Natural killer cell treated with Interleukin-12 subunit alpha and Interleukin-12 subunit beta and Interleukin-15 and Interleukin-18, amount 100 ng/mL, for 72 hours (primary cell): ENCODE measurements at regions not wholly inside any gene's neighbourhood (a gene's known extent, or its start where the extent isn't known, plus 50 kb on each side); places are given as distances from the start of the nearest gene placed in this dataset.
"Not testable (repeated sequence)": the region's sequence is repeated elsewhere in the genome, so short reads cannot be mapped to it uniquely, and the experiment has no call there.

Experiments
- ATAC-seq, 2 donors: fragments of 150-1000 bp; cut with Tn5 transposase in 1 of 2; sonication (Bioruptor Pico), chemical (Tn5 transposase) in 1 of 2; 2 replicates each; pipeline ENCODE4 v1.10.0; 2021
- DNase-seq: peaks from one replicate; pipeline ENCODE4 v3.0.0; 2022; ENCODE audit warnings: low spot score
- H3K27ac Mint-ChIP-seq, 2 donors: 1 replicate in 1 of 2; 2 replicates in 1 of 2; pipeline ENCODE4 v1.8.0; 2022; ENCODE audit warnings: mixed read lengths in 2 of 2, mild to moderate bottlenecking in 1 of 2, moderate library complexity in 1 of 2
- H3K27me3 Mint-ChIP-seq, 2 donors: 1 replicate in 1 of 2; 2 replicates in 1 of 2; pipeline ENCODE4 v1.8.0; 2022; ENCODE audit warnings: mixed read lengths in 2 of 2
- H3K36me3 Mint-ChIP-seq: one replicate; pipeline ENCODE4 v1.8.0; 2022; ENCODE audit warnings: mixed read lengths
- H3K4me1 Mint-ChIP-seq, 2 donors: 1 replicate in 1 of 2; 2 replicates in 1 of 2; pipeline ENCODE4 v1.8.0; 2022; ENCODE audit warnings: low read depth in 2 of 2, mixed read lengths in 2 of 2, mild to moderate bottlenecking in 1 of 2
- H3K4me3 Mint-ChIP-seq: one replicate; pipeline ENCODE4 v1.8.0; 2022; ENCODE audit warnings: mixed read lengths
- H3K9me3 Mint-ChIP-seq: 2 replicates; pipeline ENCODE4 v1.8.0; 2022; ENCODE audit warnings: mixed read lengths

- Mint-ChIP-seq H3K36me3 (no peaks in the 10 kb centered on the region), H3K27me3 (peaks cover 7 to 17% of the 10 kb centered on the region in 2 donors), H3K27ac (no peak overlapping the region), H3K4me1 (peaks cover 9 to 11% of the 10 kb centered on the region in 2 donors), H3K9me3 (no peaks in the 10 kb centered on the region), H3K4me3 (no peak overlapping the region)
- DNase-seq (no peak), ATAC-seq (no peak)
These were observed 238.4 kb downstream of the LY86 start for GRCh38 chr6:6826961-6827360.

GRCh38 chr6:6829872-6830685 is 241.6 kb downstream of the LY86 start:
- Mint-ChIP-seq H3K27me3 (peaks cover 12 to 19% of the 10 kb centered on the region in 2 donors), H3K9me3 (no peaks in the 10 kb centered on the region), H3K27ac (no peak overlapping the region), H3K36me3 (no peaks in the 10 kb centered on the region), H3K4me3 (no peak overlapping the region), H3K4me1 (peaks cover 9 to 11% of the 10 kb centered on the region in 2 donors)
- ATAC-seq (no peak), DNase-seq (no peak)

- Mint-ChIP-seq H3K4me1 (peaks cover 9 to 11% of the 10 kb centered on the region in 2 donors), H3K27me3 (peaks cover 11 to 13% of the 10 kb centered on the region in 2 donors)
- H3K27ac Mint-ChIP-seq, DNase-seq, H3K4me3 Mint-ChIP-seq, ATAC-seq, H3K9me3 Mint-ChIP-seq, H3K36me3 Mint-ChIP-seq: not testable (repeated sequence)
These were observed 242.2 kb downstream of the LY86 start for GRCh38 chr6:6830686-6831063.

GRCh38 chr6:6832439-6832838 is 243.9 kb downstream of the LY86 start:
- ATAC-seq (peak in 1 of 2 donors; percentile 28), DNase-seq (no peak)
- Mint-ChIP-seq H3K4me3 (no peak overlapping the region), H3K9me3 (no peaks in the 10 kb centered on the region), H3K36me3 (no peaks in the 10 kb centered on the region), H3K27ac (no peak overlapping the region), H3K4me1 (peaks cover 0 to 2% of the 10 kb centered on the region in 2 donors), H3K27me3 (peaks cover 14 to 20% of the 10 kb centered on the region in 2 donors)

GRCh38 chr6:6834356-6835222 is 246.1 kb downstream of the LY86 start:
- DNase-seq (no peak), ATAC-seq (no peak)
- H3K4me1 Mint-ChIP-seq = peaks cover 0 to 2% of the 10 kb centered on the region in 2 donors
- peaks cover 12 to 15% of the 10 kb centered on the region in 2 donors for H3K27me3 Mint-ChIP-seq
- H3K9me3 Mint-ChIP-seq = no peaks in the 10 kb centered on the region
- H3K27ac Mint-ChIP-seq = no peak overlapping the region
- no peaks in the 10 kb centered on the region for H3K36me3 Mint-ChIP-seq
- H3K4me3 Mint-ChIP-seq = no peak overlapping the region

GRCh38 chr6:6835223-6835503 is 246.6 kb downstream of the LY86 start:
- H3K9me3 Mint-ChIP-seq = no peaks in the 10 kb centered on the region
- DNase-seq (no peak), ATAC-seq (no peak)
- peaks cover 12 to 15% of the 10 kb centered on the region in 2 donors for H3K27me3 Mint-ChIP-seq
- peaks cover 0 to 2% of the 10 kb centered on the region in 2 donors for H3K4me1 Mint-ChIP-seq
- H3K4me3 Mint-ChIP-seq = no peak overlapping the region
- no peaks in the 10 kb centered on the region for H3K36me3 Mint-ChIP-seq
- no peak overlapping the region for H3K27ac Mint-ChIP-seq

- ATAC-seq (no peak), DNase-seq (no peak)
- no peaks in the 10 kb centered on the region for H3K36me3 Mint-ChIP-seq
- H3K9me3 Mint-ChIP-seq = no peaks in the 10 kb centered on the region
- H3K27ac Mint-ChIP-seq = no peak overlapping the region
- peaks cover 20 to 23% of the 10 kb centered on the region in 2 donors for H3K27me3 Mint-ChIP-seq
- H3K4me1 Mint-ChIP-seq = peaks cover 0 to 2% of the 10 kb centered on the region in 2 donors
- H3K4me3 Mint-ChIP-seq = no peak overlapping the region
These were observed 248.3 kb downstream of the LY86 start for GRCh38 chr6:6836609-6837406.

GRCh38 chr6:6837541-6838080 is 249.1 kb downstream of the LY86 start:
- Mint-ChIP-seq H3K27me3 (peaks cover 23% of the 10 kb centered on the region in 2 donors), H3K36me3 (no peaks in the 10 kb centered on the region), H3K4me3 (no peak overlapping the region), H3K4me1 (peaks cover 0 to 6% of the 10 kb centered on the region in 2 donors), H3K27ac (no peak overlapping the region), H3K9me3 (no peaks in the 10 kb centered on the region)
- DNase-seq = no peak
- ATAC-seq = no peak

- peaks cover 4% of the 10 kb centered on the region for H3K9me3 Mint-ChIP-seq
- ATAC-seq (no peak), DNase-seq (no peak)
- no peak overlapping the region for H3K4me3 Mint-ChIP-seq
- peaks cover 19% of the 10 kb centered on the region in 2 donors for H3K27me3 Mint-ChIP-seq
- no peak overlapping the region for H3K27ac Mint-ChIP-seq
- H3K36me3 Mint-ChIP-seq = peaks cover under 1% of the 10 kb centered on the region
- peaks cover 0 to 6% of the 10 kb centered on the region in 2 donors for H3K4me1 Mint-ChIP-seq
These were observed 252.3 kb downstream of the LY86 start for GRCh38 chr6:6840831-6841291.

GRCh38 chr6:6841571-6841970 is 253.1 kb downstream of the LY86 start:
- H3K36me3 Mint-ChIP-seq = peaks cover 5% of the 10 kb centered on the region
- no peak overlapping the region for H3K4me3 Mint-ChIP-seq
- ATAC-seq (no peak), DNase-seq (no peak)
- H3K27me3 Mint-ChIP-seq = peaks cover 19 to 22% of the 10 kb centered on the region in 2 donors
- peaks cover 0 to 6% of the 10 kb centered on the region in 2 donors for H3K4me1 Mint-ChIP-seq
- H3K27ac Mint-ChIP-seq = no peak overlapping the region
- H3K9me3 Mint-ChIP-seq = peaks cover 10% of the 10 kb centered on the region

GRCh38 chr6:6842291-6842690 is 253.8 kb downstream of the LY86 start:
- H3K4me1 Mint-ChIP-seq = peaks cover 0 to 6% of the 10 kb centered on the region in 2 donors
- peaks cover 17% of the 10 kb centered on the region in 2 donors for H3K27me3 Mint-ChIP-seq
- peaks cover 10% of the 10 kb centered on the region for H3K9me3 Mint-ChIP-seq
- no peak overlapping the region for H3K27ac Mint-ChIP-seq
- no peak for DNase-seq
- H3K4me3 Mint-ChIP-seq = no peak overlapping the region
- ATAC-seq = no peak
- H3K36me3 Mint-ChIP-seq = peaks cover 5% of the 10 kb centered on the region

- peaks cover 13 to 17% of the 10 kb centered on the region in 2 donors for H3K27me3 Mint-ChIP-seq
- peaks cover 10% of the 10 kb centered on the region for H3K9me3 Mint-ChIP-seq
These were observed 254.6 kb downstream of the LY86 start for GRCh38 chr6:6843057-6843627.

GRCh38 chr6:6843777-6844176 is 255.3 kb downstream of the LY86 start:
- Mint-ChIP-seq H3K9me3 (peaks cover 10% of the 10 kb centered on the region), H3K36me3 (peaks cover 5% of the 10 kb centered on the region)
- no peak for DNase-seq

More at GRCh38 chr6:6843057-6843627, 254.6 kb downstream of the LY86 start:
- DNase-seq (no peak), ATAC-seq (no peak)
- H3K27ac Mint-ChIP-seq = no peak overlapping the region
- H3K4me1 Mint-ChIP-seq = peaks cover 0 to 4% of the 10 kb centered on the region in 2 donors
- no peak overlapping the region for H3K4me3 Mint-ChIP-seq
- peaks cover 5% of the 10 kb centered on the region for H3K36me3 Mint-ChIP-seq

More at GRCh38 chr6:6843777-6844176, 255.3 kb downstream of the LY86 start:
- no peak for ATAC-seq
- H3K4me1 Mint-ChIP-seq = peaks cover 0 to 4% of the 10 kb centered on the region in 2 donors
- H3K4me3 Mint-ChIP-seq = no peak overlapping the region
- no peak overlapping the region for H3K27ac Mint-ChIP-seq
- H3K27me3 Mint-ChIP-seq = peaks cover 13 to 17% of the 10 kb centered on the region in 2 donors
